ENCODE measurements at regions not wholly inside any gene's neighbourhood (a gene's known extent, or its start where the extent isn't known, plus 50 kb on each side); places are given as distances from the start of the nearest gene placed in this dataset.

DNA sequence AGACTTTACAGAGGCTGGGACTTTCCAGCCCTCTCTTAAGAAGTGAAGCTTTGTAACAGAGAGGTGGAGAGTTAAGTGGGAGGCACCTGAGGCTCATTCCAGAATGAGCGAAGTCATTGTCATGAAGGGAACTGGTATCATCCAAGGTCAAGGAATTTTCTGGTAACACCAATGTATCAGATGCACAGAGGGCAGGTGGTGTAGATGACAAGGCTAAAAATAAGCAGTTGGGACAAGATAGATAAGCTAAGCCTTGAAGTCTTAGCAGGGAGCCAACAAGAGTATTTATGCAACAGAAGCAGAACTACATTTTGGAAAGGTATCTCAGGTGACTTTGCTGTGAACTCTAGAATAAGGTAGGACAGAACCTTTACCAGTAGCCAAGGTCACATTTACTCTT, 257.0 kb upstream of the AUTS2 start:
- 92 to 95% methylated on average over 1 of the region's 1 CpG for WGBS, 2 donors
- TF ChIP-seq POLR2AphosphoS5 (IDR thresholded peaks at IDR 0.05), result no peak
- TF ChIP-seq POLR2A (IDR thresholded peaks at IDR 0.05), result no peak
- TF ChIP-seq, protein P1, sequence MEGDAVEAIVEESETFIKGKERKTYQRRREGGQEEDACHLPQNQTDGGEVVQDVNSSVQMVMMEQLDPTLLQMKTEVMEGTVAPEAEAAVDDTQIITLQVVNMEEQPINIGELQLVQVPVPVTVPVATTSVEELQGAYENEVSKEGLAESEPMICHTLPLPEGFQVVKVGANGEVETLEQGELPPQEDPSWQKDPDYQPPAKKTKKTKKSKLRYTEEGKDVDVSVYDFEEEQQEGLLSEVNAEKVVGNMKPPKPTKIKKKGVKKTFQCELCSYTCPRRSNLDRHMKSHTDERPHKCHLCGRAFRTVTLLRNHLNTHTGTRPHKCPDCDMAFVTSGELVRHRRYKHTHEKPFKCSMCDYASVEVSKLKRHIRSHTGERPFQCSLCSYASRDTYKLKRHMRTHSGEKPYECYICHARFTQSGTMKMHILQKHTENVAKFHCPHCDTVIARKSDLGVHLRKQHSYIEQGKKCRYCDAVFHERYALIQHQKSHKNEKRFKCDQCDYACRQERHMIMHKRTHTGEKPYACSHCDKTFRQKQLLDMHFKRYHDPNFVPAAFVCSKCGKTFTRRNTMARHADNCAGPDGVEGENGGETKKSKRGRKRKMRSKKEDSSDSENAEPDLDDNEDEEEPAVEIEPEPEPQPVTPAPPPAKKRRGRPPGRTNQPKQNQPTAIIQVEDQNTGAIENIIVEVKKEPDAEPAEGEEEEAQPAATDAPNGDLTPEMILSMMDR (IDR thresholded peaks at IDR 0.05), result no peak
- no peak for TF ChIP-seq EP300 (IDR thresholded peaks at IDR 0.05)
- Histone ChIP-seq H3K4me3 (no peak overlapping the region), H3K27ac (no peak overlapping the region), H3K36me3 (no peaks in the 10 kb centered on the region), H3K4me1 (no peaks in the 10 kb centered on the region), H3K9me3 (no peaks in the 10 kb centered on the region), H3K27me3 (no peaks in the 10 kb centered on the region)
- intact Hi-C loops (cut with DNase I), result no loop called here
- no peak for DNase-seq

DNA sequence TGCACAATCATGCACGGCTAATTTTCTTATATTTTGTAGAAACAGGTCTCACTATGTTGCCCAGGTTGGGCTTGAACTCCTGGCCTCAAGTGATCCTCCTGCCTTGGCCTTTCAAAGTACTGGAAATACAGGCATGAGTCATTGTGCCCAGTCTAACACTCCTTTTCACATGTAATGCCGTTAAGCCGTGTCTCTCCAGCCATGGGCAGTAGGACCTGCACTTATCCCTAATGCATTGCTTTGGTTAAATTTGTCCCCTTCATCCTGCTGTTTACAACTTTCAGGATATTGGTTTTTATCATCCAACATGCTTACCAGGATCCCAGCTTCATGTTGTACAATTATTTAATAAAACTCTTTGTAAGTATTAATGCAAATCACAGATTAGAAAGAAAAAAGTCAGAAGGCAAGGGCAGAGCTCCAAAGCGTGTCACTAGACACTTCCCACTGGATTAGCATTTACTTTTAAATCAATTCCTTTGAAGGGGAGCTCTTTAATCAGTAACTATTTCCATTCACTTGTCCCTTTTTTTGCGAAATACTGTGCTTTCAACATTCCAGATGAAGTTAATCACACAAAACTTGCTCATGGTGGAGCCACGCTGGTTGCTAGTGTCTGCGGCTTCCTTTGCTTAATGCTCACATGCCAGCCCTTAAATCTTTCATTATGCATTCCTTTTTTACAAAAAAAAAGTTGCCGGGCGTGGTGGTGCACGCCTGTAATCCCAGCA, 256.0 kb upstream of the AUTS2 start:
- Histone ChIP-seq H3K4me1 (no peaks in the 10 kb centered on the region), H3K4me3 (no peak overlapping the region), H3K27me3 (no peaks in the 10 kb centered on the region), H3K9me3 (no peaks in the 10 kb centered on the region), H3K27ac (no peak overlapping the region), H3K36me3 (no peaks in the 10 kb centered on the region)
- TF ChIP-seq POLR2A (IDR thresholded peaks at IDR 0.05) (no peak), EP300 (IDR thresholded peaks at IDR 0.05) (no peak), POLR2AphosphoS5 (IDR thresholded peaks at IDR 0.05) (no peak)
- TF ChIP-seq, protein P1 (IDR thresholded peaks at IDR 0.05), result no peak
- no peak for DNase-seq
- 83 to 88% methylated on average over 10 of the region's 10 CpGs for WGBS, 2 donors
- intact Hi-C loops (cut with DNase I), result no loop called here

DNA sequence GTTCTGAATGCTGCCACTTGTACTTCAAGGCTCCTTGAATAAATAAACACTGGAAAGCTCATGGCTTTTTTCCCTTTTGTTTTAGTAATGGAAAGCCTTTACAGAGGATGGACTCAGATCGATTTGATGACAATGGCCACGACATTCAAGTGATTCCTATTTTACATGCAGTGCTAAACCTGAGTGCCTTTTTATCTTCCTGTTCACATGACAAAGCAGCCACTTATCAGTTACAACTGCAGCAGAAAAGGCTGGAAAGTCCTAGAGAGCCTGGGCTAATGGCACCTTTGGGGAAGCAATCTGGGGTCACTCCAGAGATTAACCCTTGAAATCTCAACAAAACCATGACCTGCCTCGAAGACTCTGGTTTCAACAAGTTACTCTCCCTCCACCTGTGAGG, 249.0 kb upstream of the AUTS2 start:
- Histone ChIP-seq H3K27ac (no peak overlapping the region), H3K27me3 (no peaks in the 10 kb centered on the region), H3K9me3 (no peaks in the 10 kb centered on the region), H3K4me3 (no peak overlapping the region), H3K36me3 (no peaks in the 10 kb centered on the region), H3K4me1 (no peaks in the 10 kb centered on the region)
- intact Hi-C loops (cut with DNase I), result no loop called here
- DNase-seq, result no peak
- TF ChIP-seq EP300 (IDR thresholded peaks at IDR 0.05) (no peak), POLR2A (IDR thresholded peaks at IDR 0.05) (no peak), POLR2AphosphoS5 (IDR thresholded peaks at IDR 0.05) (no peak)
- TF ChIP-seq, protein P1 (IDR thresholded peaks at IDR 0.05), result no peak
- WGBS, 2 donors, result 35 to 40% methylated on average over 3 of the region's 3 CpGs

DNA sequence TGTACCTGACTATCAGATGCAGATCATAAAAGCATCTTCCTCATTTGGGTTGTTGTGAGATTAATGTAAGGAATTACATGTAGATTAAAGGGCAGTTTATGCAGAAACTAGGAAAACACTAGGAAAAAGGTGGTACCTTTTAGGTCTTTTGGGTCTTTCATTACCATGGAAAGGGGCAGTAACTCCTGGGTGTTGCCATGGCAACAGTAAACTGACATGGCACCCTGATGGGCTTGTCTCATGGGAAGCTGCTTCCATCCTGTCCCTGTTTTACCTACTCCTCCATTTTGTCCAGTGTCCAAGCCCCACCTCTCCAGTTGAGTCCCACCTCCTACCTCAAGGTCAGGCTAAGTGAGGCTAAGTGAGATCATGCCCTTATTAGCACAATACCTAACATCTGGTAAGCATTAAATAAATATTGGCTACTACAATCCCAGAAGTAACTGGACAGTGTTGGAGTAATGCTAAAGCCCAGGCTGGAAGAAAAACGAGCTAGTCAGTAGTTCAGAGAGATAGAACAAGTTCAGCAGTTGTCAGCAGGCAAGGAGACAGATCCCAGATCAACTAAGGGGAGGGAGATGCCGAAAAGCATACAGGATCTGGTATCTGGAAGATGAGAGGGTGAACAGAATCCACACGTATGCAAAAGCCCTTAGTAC, 240.0 kb upstream of the AUTS2 start:
- Histone ChIP-seq H3K4me1 (peaks cover 0 to 10% (median 8%) of the 10 kb centered on the region in 4 donors), H3K4me3 (no peak overlapping the region), H3K27ac (no peak overlapping the region), H3K27me3 (no peaks in the 10 kb centered on the region), H3K36me3 (no peaks in the 10 kb centered on the region), H3K9me3 (no peaks in the 10 kb centered on the region)
- intact Hi-C loops (cut with DNase I), result no loop called here
- peak in 2 of 4 donors; percentile 22 to 37 for TF ChIP-seq POLR2AphosphoS5 (IDR thresholded peaks at IDR 0.05)
- TF ChIP-seq EP300 (IDR thresholded peaks at IDR 0.05), result no peak
- TF ChIP-seq, protein P1 (IDR thresholded peaks at IDR 0.05), result no peak
- DNase-seq, result no peak
- 44 to 61% methylated on average over 3 of the region's 3 CpGs for WGBS, 2 donors
